Adipocyte (in vitro differentiated cells): ENCODE measurements at regions not wholly inside any gene's neighbourhood (a gene's known extent, or its start where the extent isn't known, plus 50 kb on each side); places are given as distances from the start of the nearest gene placed in this dataset.
"Not testable (repeated sequence)": the region's sequence is repeated elsewhere in the genome, so short reads cannot be mapped to it uniquely, and the experiment has no call there.

ENCODE experiments used
- DNase-seq: peaks from one replicate; pipeline ENCODE4 v3.0.0-alpha.2; 2015; ENCODE audit warnings: low read depth
- H3K27me3 ChIP-seq: replicated peaks from 2 replicates; pipeline ENCODE4 v1.7.0; 2013; ENCODE audit warnings: mild to moderate bottlenecking, low read length, moderate library complexity; ENCODE audit not compliant: control insufficient read depth, insufficient read depth
- H3K36me3 ChIP-seq: 2 replicates; pipeline ENCODE4 v1.7.0; 2013; ENCODE audit warnings: low read length, mild to moderate bottlenecking, moderate library complexity; ENCODE audit not compliant: control insufficient read depth, insufficient read depth, severe bottlenecking
- H3K4me1 ChIP-seq: 2 replicates; pipeline ENCODE4 v1.7.0; 2013; ENCODE audit warnings: mild to moderate bottlenecking, low read length, moderate library complexity; ENCODE audit not compliant: control insufficient read depth, insufficient read depth
- H3K4me3 ChIP-seq: 2 replicates; pipeline ENCODE4 v1.7.0; 2013; ENCODE audit warnings: mild to moderate bottlenecking, low read length, moderate library complexity
- H3K9ac ChIP-seq: 2 replicates; pipeline ENCODE4 v1.7.0; 2013; ENCODE audit warnings: mild to moderate bottlenecking, low read length, moderate library complexity
- H3K9me3 ChIP-seq: 2 replicates; pipeline ENCODE4 v1.7.0; 2013; ENCODE audit warnings: mild to moderate bottlenecking, low read length, moderate library complexity; ENCODE audit not compliant: control insufficient read depth

- H3K4me3 ChIP-seq = no peak overlapping the region
- H3K9me3 ChIP-seq = peaks cover 16% of the 10 kb centered on the region
- H3K27me3 ChIP-seq = no peaks in the 10 kb centered on the region
- no peak overlapping the region for H3K9ac ChIP-seq
- H3K4me1 ChIP-seq = peaks cover 10% of the 10 kb centered on the region
- no peak for DNase-seq
- no peaks in the 10 kb centered on the region for H3K36me3 ChIP-seq
Measured at GRCh38 chr9:71612889-71613288, 155.4 kb downstream of the CEMIP2 start.

- no peak overlapping the region for H3K9ac ChIP-seq
- DNase-seq = peak; percentile 8
- H3K4me1 ChIP-seq = peaks cover 21% of the 10 kb centered on the region
- no peaks in the 10 kb centered on the region for H3K36me3 ChIP-seq
- H3K27me3 ChIP-seq = no peaks in the 10 kb centered on the region
- peaks cover 6% of the 10 kb centered on the region for H3K9me3 ChIP-seq
- H3K4me3 ChIP-seq = no peak overlapping the region
Measured at GRCh38 chr9:71609448-71609830, 158.9 kb downstream of the CEMIP2 start.

- no peak overlapping the region for H3K9ac ChIP-seq
- H3K9me3 ChIP-seq = peaks cover 6% of the 10 kb centered on the region
- DNase-seq = peak; percentile 34
- no peak overlapping the region for H3K4me3 ChIP-seq
- H3K4me1 ChIP-seq = peaks cover 21% of the 10 kb centered on the region
- H3K27me3 ChIP-seq = no peaks in the 10 kb centered on the region
- H3K36me3 ChIP-seq = no peaks in the 10 kb centered on the region
Measured at GRCh38 chr9:71608825-71609447, 159.4 kb downstream of the CEMIP2 start.

GRCh38 chr9:71608021-71608420 is 160.3 kb downstream of the CEMIP2 start:
- DNase-seq = peak; percentile 1
- Histone ChIP-seq H3K27me3 (no peaks in the 10 kb centered on the region), H3K36me3 (no peaks in the 10 kb centered on the region), H3K9ac (peak overlapping the region; percentile 33), H3K9me3 (peaks cover 6% of the 10 kb centered on the region), H3K4me3 (peak overlapping the region; percentile 25), H3K4me1 (peaks cover 21% of the 10 kb centered on the region)

GRCh38 chr9:71607461-71607881 is 160.8 kb downstream of the CEMIP2 start:
- Histone ChIP-seq H3K9ac (peak overlapping the region; percentile 33), H3K9me3 (peaks cover 6% of the 10 kb centered on the region), H3K27me3 (no peaks in the 10 kb centered on the region), H3K36me3 (no peaks in the 10 kb centered on the region), H3K4me1 (peaks cover 21% of the 10 kb centered on the region), H3K4me3 (peak overlapping the region; percentile 25)
- DNase-seq = no peak

GRCh38 chr9:71604197-71605063 is 163.9 kb downstream of the CEMIP2 start:
- H3K9ac ChIP-seq = no peak overlapping the region
- H3K27me3 ChIP-seq = no peaks in the 10 kb centered on the region
- H3K36me3 ChIP-seq = no peaks in the 10 kb centered on the region
- DNase-seq = peak; percentile 89
- H3K4me1 ChIP-seq = peaks cover 21% of the 10 kb centered on the region
- H3K9me3 ChIP-seq = no peaks in the 10 kb centered on the region
- H3K4me3 ChIP-seq = no peak overlapping the region

GRCh38 chr9:71602652-71603051 is 165.7 kb downstream of the CEMIP2 start:
- Histone ChIP-seq H3K4me1 (peaks cover 9% of the 10 kb centered on the region), H3K4me3 (no peak overlapping the region), H3K36me3 (no peaks in the 10 kb centered on the region), H3K9ac (no peak overlapping the region), H3K9me3 (no peaks in the 10 kb centered on the region), H3K27me3 (no peaks in the 10 kb centered on the region)
- DNase-seq = no peak

- H3K4me3 ChIP-seq, H3K9ac ChIP-seq, DNase-seq, H3K36me3 ChIP-seq, H3K27me3 ChIP-seq, H3K4me1 ChIP-seq, H3K9me3 ChIP-seq: not testable (repeated sequence)
Measured at GRCh38 chr9:71595762-71596161, 172.6 kb downstream of the CEMIP2 start.

- DNase-seq = no peak
- no peaks in the 10 kb centered on the region for H3K4me1 ChIP-seq
- no peak overlapping the region for H3K9ac ChIP-seq
- no peaks in the 10 kb centered on the region for H3K9me3 ChIP-seq
- no peaks in the 10 kb centered on the region for H3K36me3 ChIP-seq
- H3K27me3 ChIP-seq = peaks cover 6% of the 10 kb centered on the region
- no peak overlapping the region for H3K4me3 ChIP-seq
Measured at GRCh38 chr9:71594541-71594940, 173.8 kb downstream of the CEMIP2 start.

GRCh38 chr9:71592400-71592799 is 175.9 kb downstream of the CEMIP2 start:
- Histone ChIP-seq H3K4me3 (no peak overlapping the region), H3K36me3 (no peaks in the 10 kb centered on the region), H3K9ac (no peak overlapping the region), H3K27me3 (peaks cover 6% of the 10 kb centered on the region), H3K9me3 (no peaks in the 10 kb centered on the region), H3K4me1 (no peaks in the 10 kb centered on the region)
- no peak for DNase-seq

GRCh38 chr9:71590362-71590761 is 178.0 kb downstream of the CEMIP2 start:
- Histone ChIP-seq H3K27me3 (peaks cover 6% of the 10 kb centered on the region), H3K4me3 (no peak overlapping the region), H3K36me3 (no peaks in the 10 kb centered on the region), H3K9me3 (no peaks in the 10 kb centered on the region), H3K4me1 (no peaks in the 10 kb centered on the region), H3K9ac (no peak overlapping the region)
- DNase-seq = no peak
